ENCODE measurements at regions not wholly inside any gene's neighbourhood (a gene's known extent, or its start where the extent isn't known, plus 50 kb on each side); places are given as distances from the start of the nearest gene placed in this dataset.
"Not testable (repeated sequence)": the region's sequence is repeated elsewhere in the genome, so short reads cannot be mapped to it uniquely, and the experiment has no call there.

GRCh38 chr22:16361328-16361727 lies 231.3 kb downstream of the CCT8L2 start:
- TF ChIP-seq POLR2AphosphoS5 (IDR thresholded peaks at IDR 0.05; ENCODE audit: low read length); TCF12 (IDR thresholded peaks at IDR 0.05; ENCODE audit: low read depth, low read length); NR2C2 (IDR thresholded peaks at IDR 0.05; ENCODE audit: borderline replicate concordance, control insufficient read depth, insufficient read length, low read depth); GABPA (IDR thresholded peaks at IDR 0.05; ENCODE audit: low read depth): not testable (repeated sequence)

Measured in GM12878 (cell line).